K562 (cell line): ENCODE measurements at regions not wholly inside any gene's neighbourhood (a gene's known extent, or its start where the extent isn't known, plus 50 kb on each side); places are given as distances from the start of the nearest gene placed in this dataset.

Experiments
- ATAC-seq: fragments of 200-7000 bp; cut with Tn5 transposase; 3 replicates; pipeline ENCODE4 v1.9.1; 2020; ENCODE audit warnings: moderate library complexity
- BruUV-seq: library from RNA; stranded (reverse); fragments of 400-500 nt; replicated peaks from 2 replicates; lab custom pipeline; 2021; lab: Mats Ljungman, UMichigan
- CTCF ChIA-PET: fragments of 300-600 bp; formaldehyde crosslinking; extraction: SDS; loops from one replicate; lab custom pipeline; 2021; ENCODE audit warnings: low intra/inter-chr PET ratio; lab: Yijun Ruan, JAX
- POLR2A ChIA-PET: fragments of 300-600, 350-650 bp; sonication (Branson Sonifier 250); formaldehyde crosslinking; extraction: SDS; loops from one replicate; lab custom pipeline; 2021; ENCODE audit warnings: antibody characterized with exemption, inconsistent platforms; lab: Yijun Ruan, JAX
- DNase-seq, 4 experiments: peaks; one replicate each; pipeline versions ENCODE4 v3.0.0 to v3.0.0-alpha.2; 2011 to 2018; ENCODE audit warnings: low spot score in 3 of 4, mixed read lengths in 3 of 4; ENCODE audit errors: extremely low read depth in 1 of 4
- FAIRE-seq: peaks from 2 replicates; lab custom pipeline; 2011; peaks lifted over from hg19 to GRCh38; lab: Jason Lieb, UNC
- H2AFZ ChIP-seq: 2 replicates; pipeline ENCODE4 v1.6.0; 2011; ENCODE audit warnings: low read depth, low read length, control low read depth, inconsistent platforms
- H3K27ac ChIP-seq: fragments of 200-600 bp; 3 replicates; pipeline ENCODE4 v1.8.0; 2011; ENCODE audit warnings: low read depth, mild to moderate bottlenecking, control low read depth, inconsistent platforms, low read length, moderate library complexity, mixed read lengths; ENCODE audit errors: extremely low read depth
- H3K27me3 ChIP-seq, 2 experiments: fragments of 300-600 bp in 1 of 2; 2 replicates in 1 of 2; 3 replicates in 1 of 2; pipeline versions ENCODE4 v1.6.0 to v1.8.0; 2011; ENCODE audit warnings: inconsistent platforms in 2 of 2, low read length in 2 of 2, mild to moderate bottlenecking in 1 of 2, mixed read lengths in 1 of 2, moderate library complexity in 1 of 2; ENCODE audit not compliant: control insufficient read depth in 2 of 2, insufficient read depth in 2 of 2
- H3K36me3 ChIP-seq: fragments of 300-600 bp; 3 replicates; pipeline ENCODE4 v1.8.0; 2011; ENCODE audit warnings: mild to moderate bottlenecking, low read length, inconsistent platforms; ENCODE audit not compliant: control insufficient read depth, insufficient read depth
- H3K4me1 ChIP-seq, 2 experiments: fragments of 200-600 bp in 1 of 2; replicated peaks in 1 of 2; 2 replicates in 1 of 2; 3 replicates in 1 of 2; pipeline versions ENCODE4 v1.5.1 to v1.8.0; 2011; ENCODE audit warnings: inconsistent platforms in 2 of 2, low read length in 2 of 2, mild to moderate bottlenecking in 1 of 2, mixed read lengths in 1 of 2, moderate library complexity in 1 of 2; ENCODE audit not compliant: control insufficient read depth in 2 of 2, insufficient read depth in 2 of 2
- H3K4me2 ChIP-seq: 2 replicates; pipeline ENCODE4 v1.6.1; 2011; ENCODE audit warnings: low read length, control low read depth, inconsistent platforms, mixed read lengths; ENCODE audit not compliant: insufficient read depth
- H3K4me3 ChIP-seq: fragments of 200-600 bp; sonication (generic), shearing (Covaris generic); 2 replicates; pipeline ENCODE4 v1.5.1; 2016; ENCODE audit warnings: control low read depth, inconsistent platforms
- H3K79me2 ChIP-seq: fragments of 200-600 bp; 3 replicates; pipeline ENCODE4 v1.8.0; 2011; ENCODE audit warnings: low read length, inconsistent platforms; ENCODE audit not compliant: control insufficient read depth, insufficient read depth
- H3K9ac ChIP-seq, 2 experiments: 2 replicates each; pipeline versions ENCODE4 v1.6.0 to v1.6.1; 2011; ENCODE audit warnings: low read depth in 2 of 2, low read length in 2 of 2, control low read depth in 1 of 2, inconsistent platforms in 1 of 2, mild to moderate bottlenecking in 1 of 2, mixed read lengths in 1 of 2; ENCODE audit not compliant: insufficient read depth in 1 of 2
- H3K9me1 ChIP-seq: one replicate; pipeline ENCODE4 v1.6.0; 2011; ENCODE audit warnings: inconsistent platforms, mild to moderate bottlenecking, low read length, moderate library complexity; ENCODE audit not compliant: control insufficient read depth, insufficient read depth
- H3K9me3 ChIP-seq: replicated peaks from 2 replicates; pipeline ENCODE4 v1.5.1; 2011; ENCODE audit warnings: low read depth, low read length, inconsistent platforms; ENCODE audit not compliant: control insufficient read depth, insufficient read depth
- H4K20me1 ChIP-seq: replicated peaks from 2 replicates; pipeline ENCODE4 v1.6.1; 2011; ENCODE audit warnings: low read length, inconsistent platforms, mixed read lengths; ENCODE audit not compliant: control insufficient read depth, insufficient read depth
- BCOR ChIP-seq: fragments of 450-650 bp; IDR thresholded peaks from 2 replicates; pipeline ENCODE4 v1.6.1; 2016
- FOS ChIP-seq: IDR thresholded peaks from 3 replicates; pipeline ENCODE4 v1.6.1; 2011; ENCODE audit not compliant: insufficient read length; ENCODE audit errors: extremely low read depth
- HLTF ChIP-seq: fragments of 450-650 bp; IDR thresholded peaks from 2 replicates; pipeline ENCODE4 v1.6.1; 2016
- LCOR ChIP-seq: sonication (generic); formaldehyde crosslinking; IDR thresholded peaks from 2 replicates; pipeline ENCODE4 v1.8.0; 2022; ENCODE audit warnings: mild to moderate bottlenecking, missing genetic modification reagents
- RAD21 ChIP-seq, 2 experiments: fragments of 250-450 bp in 1 of 2; fragments of 450-650 bp in 1 of 2; sonication (Bioruptor Pico) in 1 of 2; formaldehyde crosslinking in 1 of 2; IDR thresholded peaks in 1 of 2; conservative IDR thresholded peaks in 1 of 2; 2 replicates each; pipeline versions ENCODE4 v1.4.0 to v1.8.0; 2020 to 2022; ENCODE audit warnings: mild to moderate bottlenecking in 2 of 2, moderate library complexity in 1 of 2
- TFE3 ChIP-seq: fragments of 450-650 bp; formaldehyde crosslinking; IDR thresholded peaks from 2 replicates; pipeline ENCODE4 v1.4.0; 2020; ENCODE audit warnings: mild to moderate bottlenecking, mixed read lengths
- USF2 ChIP-seq: sonication (generic); formaldehyde crosslinking; IDR thresholded peaks from 2 replicates; pipeline ENCODE4 v1.5.0; 2020; ENCODE audit warnings: missing genetic modification reagents
- ZFX ChIP-seq: sonication (generic); formaldehyde crosslinking; IDR thresholded peaks from 2 replicates; pipeline ENCODE4 v1.8.0; 2022; ENCODE audit warnings: mild to moderate bottlenecking, missing genetic modification reagents, moderate library complexity
- ZNF395 ChIP-seq: fragments of 200-800 bp; sonication (Bioruptor generic); IDR thresholded peaks from 2 replicates; pipeline ENCODE4 v1.6.1; 2017; ENCODE audit warnings: missing genetic modification characterization, missing compliant biosample characterization
- ZNF41 ChIP-seq: fragments of 250-450 bp; sonication (Bioruptor Pico); conservative IDR thresholded peaks from 2 replicates; pipeline ENCODE4 v1.4.0; 2020; ENCODE audit warnings: mild to moderate bottlenecking
- ZNF766 ChIP-seq: fragments of 200-800 bp; sonication (Bioruptor generic); conservative IDR thresholded peaks from 2 replicates; pipeline ENCODE4 v1.6.1; 2016; ENCODE audit warnings: missing genetic modification characterization, missing compliant biosample characterization
- WGBS: fragments of 100-300 bp; shearing (Covaris generic); methylation state at CpG from one replicate; pipeline ENCODE4 v1.1.6; 2016; ENCODE audit warnings: low coverage, mixed read lengths; ENCODE audit not compliant: insufficient coverage; ENCODE audit errors: missing lambda C conversion rate; 5-methylcytosine and 5-hydroxymethylcytosine counted together
- in situ Hi-C: fragments of 300-500 bp; cut with MboI; formaldehyde crosslinking; loops from 4 replicates; pipeline ENCODE4 v1.15.0; 2018; ENCODE audit warnings: inconsistent platforms, mixed read lengths
- intact Hi-C: fragments of 100-400 bp; cut with micrococcal nuclease; formaldehyde crosslinking; loops from 2 replicates; pipeline ENCODE4 v1.14.2; 2022

GRCh38 chr5:152084476-152084875 is 159.8 kb upstream of the GLRA1 start:
- no peak for ATAC-seq
- WGBS, result 0% methylated on average over 4 of the region's 4 CpGs

GRCh38 chr5:152083231-152083630 is 158.6 kb upstream of the GLRA1 start:
- WGBS, result 0% methylated on average over 4 of the region's 4 CpGs
- ATAC-seq (no peak), DNase-seq (no peak), FAIRE-seq (no peak)
- H3K4me1 ChIP-seq, result no peaks in the 10 kb centered on the region
- in situ Hi-C loops, result no loop called here
- intact Hi-C loops, result no loop called here
- no peaks in the 10 kb centered on the region for H3K9me3 ChIP-seq
- H4K20me1 ChIP-seq, result no peaks in the 10 kb centered on the region
- ChIA-PET POLR2A (interaction anchor here (1.2 kb wide), 2 partner anchors 9 to 10 kb away, joined by 3 to 5 read pairs; no protein-coding TSS in a partner anchor), CTCF (no interaction called here)
- H3K27me3 ChIP-seq, result no peaks in the 10 kb centered on the region
- H3K9me1 ChIP-seq, result no peaks in the 10 kb centered on the region
- H3K36me3 ChIP-seq, result no peaks in the 10 kb centered on the region
- H3K4me2 ChIP-seq, result no peak overlapping the region
- no TSS peak for BruUV-seq
- no peak overlapping the region for H3K9ac ChIP-seq
- H3K4me3 ChIP-seq, result no peak overlapping the region
- no peak overlapping the region for H3K27ac ChIP-seq
- no peak overlapping the region for H2AFZ ChIP-seq
- H3K79me2 ChIP-seq, result no peaks in the 10 kb centered on the region
- no peak for TF ChIP-seq ZNF766 (CRISPR knock-in tag)
- TF ChIP-seq TFE3, result no peak
- no peak for TF ChIP-seq FOS
- no peak for TF ChIP-seq ZNF41 (CRISPR knock-in tag)
- no peak for TF ChIP-seq ZFX
- no peak for TF ChIP-seq LCOR (CRISPR knock-in tag)
- TF ChIP-seq RAD21 (CRISPR knock-in tag; conservative IDR thresholded peaks at IDR 0.05 in 1 of 2, IDR thresholded peaks at IDR 0.05 in 1 of 2), result no peak
- no peak for TF ChIP-seq USF2

More at GRCh38 chr5:152084476-152084875, 159.8 kb upstream of the GLRA1 start:
- Histone ChIP-seq H3K9ac (no peak overlapping the region), H3K4me2 (no peak overlapping the region), H3K9me1 (no peaks in the 10 kb centered on the region), H3K27ac (no peak overlapping the region), H4K20me1 (no peaks in the 10 kb centered on the region), H3K79me2 (no peaks in the 10 kb centered on the region), H3K9me3 (no peaks in the 10 kb centered on the region), H3K4me1 (no peaks in the 10 kb centered on the region), H3K27me3 (no peaks in the 10 kb centered on the region), H3K4me3 (no peak overlapping the region), H2AFZ (no peak overlapping the region), H3K36me3 (no peaks in the 10 kb centered on the region)
- DNase-seq (no peak), FAIRE-seq (no peak)
- ChIA-PET CTCF (no interaction called here), POLR2A (interaction anchor here (1.4 kb wide), 1 partner anchor 10 kb away, joined by 3 read pairs; no protein-coding TSS in a partner anchor)
- in situ Hi-C loops (no loop called here), intact Hi-C loops (no loop called here)
- TF ChIP-seq HLTF (no peak), ZNF395 (CRISPR knock-in tag) (no peak), BCOR (no peak)
- no TSS peak for BruUV-seq
